ENCODE measurements at regions not wholly inside any gene's neighbourhood (a gene's known extent, or its start where the extent isn't known, plus 50 kb on each side); places are given as distances from the start of the nearest gene placed in this dataset.
"Not testable (repeated sequence)": the region's sequence is repeated elsewhere in the genome, so short reads cannot be mapped to it uniquely, and the experiment has no call there.

DNA sequence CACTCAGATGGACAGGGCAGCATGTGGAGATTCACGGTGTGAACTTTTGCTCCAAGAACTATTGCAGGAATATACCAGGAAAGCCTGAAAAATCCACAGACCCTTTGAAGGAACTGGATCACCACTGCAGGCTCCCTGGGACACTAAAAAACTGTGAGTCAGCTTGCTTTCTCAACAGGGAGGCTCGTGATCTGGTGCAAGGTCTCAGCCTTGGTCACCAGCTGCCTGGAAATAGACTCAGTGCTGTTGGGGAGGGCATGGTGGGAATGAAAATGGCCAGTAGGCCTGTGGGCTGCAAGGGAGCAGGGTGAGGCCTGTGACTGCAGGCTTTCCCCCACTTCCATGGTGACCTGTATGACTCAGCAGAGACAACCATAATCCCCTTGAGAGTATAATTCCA, 426.4 kb upstream of the RPS6KA3 start:
- no peak for DNase-seq

DNA sequence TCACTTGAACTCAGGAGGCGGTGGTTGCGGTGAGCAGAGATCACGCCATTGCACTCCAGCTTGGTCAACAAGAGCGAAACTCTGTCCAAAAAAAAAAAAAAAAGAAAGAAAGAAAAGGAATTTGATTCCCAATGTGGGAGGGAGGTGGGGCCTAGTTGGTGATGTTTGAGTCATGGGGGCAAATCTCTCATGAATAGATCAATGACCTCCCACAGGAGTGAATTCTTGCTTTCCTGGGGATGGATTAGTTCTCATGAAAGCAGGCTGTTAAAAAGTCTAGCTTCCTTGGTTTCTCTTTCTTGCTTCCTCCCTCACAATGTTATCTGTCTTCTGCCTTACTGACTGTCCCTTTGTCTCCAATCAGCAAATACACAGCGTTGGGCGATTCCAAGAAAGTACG, 419.5 kb upstream of the RPS6KA3 start:
- DNase-seq: no peak

DNA sequence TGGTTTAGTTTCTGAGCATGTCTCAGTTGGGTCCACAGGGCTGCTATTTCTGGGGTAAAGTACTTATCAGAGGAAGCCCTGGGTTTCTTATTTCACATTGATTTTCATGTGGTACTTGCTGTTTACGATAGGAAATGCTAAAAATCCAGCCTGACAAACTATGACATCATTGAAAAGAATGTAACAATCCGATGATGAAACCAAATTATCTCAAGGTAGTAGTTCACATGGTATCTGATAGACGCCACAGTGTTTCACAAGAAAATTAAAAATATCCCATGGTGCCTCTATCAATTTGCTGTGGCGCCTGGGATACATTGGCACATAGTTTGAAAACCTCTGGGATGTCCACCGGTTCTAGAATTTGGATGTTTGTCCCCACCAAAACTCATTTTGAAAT, 418.9 kb upstream of the RPS6KA3 start:
- DNase-seq: no peak

GRCh38 chrX:20681683-20682082, 415.0 kb upstream of the RPS6KA3 start:
- no peak for DNase-seq

GRCh38 chrX:20680998-20681397, 414.3 kb upstream of the RPS6KA3 start:
- DNase-seq: no peak

DNA sequence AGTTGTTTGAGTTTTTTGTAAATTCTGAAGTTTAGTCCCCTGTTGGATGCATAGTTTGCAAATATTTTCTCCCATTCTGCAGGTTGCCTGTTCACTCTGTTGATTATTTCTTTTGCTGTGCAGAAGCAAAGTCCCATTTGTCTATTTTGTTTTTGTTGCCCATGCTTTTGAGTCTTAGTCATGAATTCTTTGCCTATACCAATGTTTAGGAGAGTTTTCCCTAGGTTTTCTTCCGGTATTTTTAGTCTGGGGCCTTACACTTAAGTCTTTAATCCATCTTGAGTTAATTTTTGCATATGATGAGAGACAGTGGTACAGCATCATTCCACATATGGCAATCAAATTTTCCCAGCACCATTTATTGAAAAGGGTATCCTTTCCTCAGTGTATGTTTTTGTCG, 405.8 kb upstream of the RPS6KA3 start:
- DNase-seq: no peak

DNA sequence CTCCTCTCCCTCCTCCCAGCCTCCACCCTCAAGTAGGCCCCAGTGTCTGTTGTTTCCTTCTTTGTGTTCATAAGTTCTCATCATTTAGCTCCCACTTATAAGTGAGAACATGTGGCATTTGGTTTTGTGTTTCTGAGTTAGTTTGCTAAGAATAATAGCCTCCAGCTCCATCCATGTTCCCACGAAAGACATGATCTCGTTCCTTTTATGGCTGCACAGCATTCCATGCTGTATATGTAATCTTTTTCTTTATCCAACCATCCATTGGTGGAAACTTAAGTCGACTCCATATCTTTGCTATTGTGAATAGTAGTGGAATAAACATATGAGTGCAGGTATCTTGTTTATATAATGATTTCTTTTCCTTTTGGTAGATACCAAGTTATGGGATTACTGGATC, 405.0 kb upstream of the RPS6KA3 start:
- DNase-seq: not testable (repeated sequence)

- no peak for DNase-seq
Observed at GRCh38 chrX:20670611-20671010, 403.9 kb upstream of the RPS6KA3 start.

- no peak for DNase-seq
Observed at GRCh38 chrX:20668550-20668949, 401.8 kb upstream of the RPS6KA3 start.

DNA sequence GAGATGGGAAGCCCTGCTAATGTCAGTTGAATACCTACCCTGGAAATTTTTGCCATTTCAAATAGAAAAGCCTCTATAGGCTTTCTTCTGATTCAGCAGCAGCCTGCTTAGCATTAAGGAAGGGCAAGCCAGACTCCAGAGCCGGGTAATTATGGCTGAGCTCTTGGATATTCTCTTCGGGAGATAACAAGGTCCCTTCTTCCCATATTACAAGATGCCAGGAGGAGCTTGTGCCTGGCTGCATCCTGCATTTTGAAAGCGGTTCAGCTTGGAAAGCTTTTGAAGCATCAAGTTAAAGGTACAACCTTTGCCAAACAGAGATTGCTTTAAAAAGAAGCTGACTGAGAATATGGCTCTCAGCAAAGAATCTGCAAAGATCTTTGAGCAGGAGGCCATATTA, 399.6 kb upstream of the RPS6KA3 start:
- no peak for DNase-seq

GRCh38 chrX:20665481-20665880, 398.8 kb upstream of the RPS6KA3 start:
- DNase-seq: no peak

DNA sequence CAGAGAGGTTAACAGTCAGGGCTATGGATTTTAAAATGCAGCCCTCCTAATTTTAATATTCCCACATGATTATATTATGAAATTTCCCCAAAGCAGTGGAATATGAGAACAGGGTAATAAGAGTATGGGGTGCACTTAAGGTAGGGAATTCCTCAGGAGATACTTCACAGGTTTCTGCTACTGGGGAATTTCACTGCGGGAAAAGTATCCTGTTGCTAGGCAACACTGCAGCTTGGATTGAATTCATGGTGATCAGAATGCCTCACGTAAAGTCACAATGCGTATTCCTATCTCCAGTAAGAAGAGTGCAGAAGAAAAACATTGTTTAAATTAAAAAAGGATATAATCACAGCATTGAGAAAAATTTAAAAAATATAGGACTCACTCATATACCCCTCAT, 398.1 kb upstream of the RPS6KA3 start:
- DNase-seq: no peak

DNA sequence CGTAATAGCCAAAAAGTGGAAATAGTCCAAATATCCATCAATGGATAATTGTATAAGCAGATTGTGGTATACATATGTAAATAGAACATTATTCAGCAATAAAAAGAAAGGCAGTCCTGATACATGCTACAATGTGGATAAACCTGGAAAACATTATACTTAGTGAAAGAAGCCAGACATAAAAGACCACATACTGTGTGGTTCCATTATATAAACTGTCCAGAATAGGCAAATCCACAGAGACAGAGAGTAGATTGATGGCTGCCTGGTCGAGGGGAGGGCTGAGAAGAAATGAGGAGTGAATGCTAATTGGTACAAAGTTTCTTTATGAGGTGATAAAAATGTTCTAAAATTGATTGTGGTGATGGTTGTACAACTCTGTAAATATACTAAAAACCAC, 397.4 kb upstream of the RPS6KA3 start:
- DNase-seq: no peak

- no peak for DNase-seq
Observed at GRCh38 chrX:20663336-20663735, 396.6 kb upstream of the RPS6KA3 start.

- no peak for DNase-seq
Observed at GRCh38 chrX:20656721-20657120, 390.0 kb upstream of the RPS6KA3 start.

DNA sequence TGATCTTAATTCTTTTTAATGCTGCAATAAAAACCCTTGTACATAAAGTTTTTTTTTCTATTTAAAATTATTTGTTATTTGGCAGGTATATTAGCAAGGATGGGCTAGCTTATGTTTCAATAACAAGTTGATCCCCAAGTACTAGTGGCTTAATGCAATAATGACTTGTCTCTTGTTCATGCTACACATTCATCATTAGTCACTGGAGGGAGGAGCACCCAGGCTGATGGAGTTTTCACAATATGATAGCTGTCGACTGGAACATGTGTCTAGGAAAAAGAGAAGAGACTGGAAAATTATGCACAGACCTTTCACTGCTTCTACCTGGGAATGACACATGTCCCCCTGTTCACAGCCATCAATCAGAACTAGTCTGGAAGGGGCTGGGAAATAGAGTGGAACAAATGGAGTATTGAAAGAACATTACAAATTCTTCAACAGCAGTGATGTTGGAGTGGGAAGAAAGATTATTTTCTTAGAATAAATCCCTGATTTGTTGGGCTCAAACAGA, 387.9 kb upstream of the RPS6KA3 start:
- DNase-seq: no peak

DNA sequence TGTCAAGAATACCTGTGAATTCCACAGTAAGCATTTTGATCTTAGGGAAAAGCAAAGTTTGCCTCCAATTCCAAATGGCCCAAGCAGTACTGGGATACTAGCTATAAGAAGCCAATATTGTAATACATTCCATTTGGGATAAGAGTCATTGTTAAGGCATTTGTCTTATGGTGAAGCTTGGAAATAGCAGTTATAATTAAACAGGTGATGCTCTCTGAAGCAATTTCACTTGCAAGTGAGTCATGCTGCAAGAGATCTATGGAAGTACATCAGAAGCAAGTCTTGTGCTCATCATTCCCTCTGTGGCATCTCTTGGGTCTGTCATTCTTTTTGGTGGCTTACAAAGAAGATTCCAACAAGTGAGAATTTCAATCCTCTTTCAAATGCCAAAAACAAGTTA, 386.4 kb upstream of the RPS6KA3 start:
- DNase-seq: no peak

- no peak for DNase-seq
Observed at GRCh38 chrX:20641954-20642353, 375.2 kb upstream of the RPS6KA3 start.

DNA sequence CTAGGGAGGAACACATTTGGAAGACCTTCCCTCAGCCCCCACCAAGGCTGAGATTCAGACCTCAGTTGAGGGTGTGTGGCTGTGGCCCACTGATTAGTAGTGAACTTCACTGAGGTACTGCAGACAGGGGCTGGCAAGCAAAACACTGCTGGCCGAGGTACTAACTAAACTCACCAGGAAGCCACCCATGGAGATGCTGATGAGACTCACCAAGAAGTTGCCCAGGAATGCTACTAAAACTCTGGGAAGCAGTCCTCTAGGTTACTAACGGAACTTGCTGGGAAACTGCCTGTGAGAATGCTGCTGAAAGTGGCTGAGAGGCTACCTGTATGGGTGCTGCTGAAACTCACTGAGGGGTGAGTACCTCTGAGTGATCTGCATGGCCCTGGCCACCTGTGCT, 372.4 kb upstream of the RPS6KA3 start:
- DNase-seq: no peak

DNA sequence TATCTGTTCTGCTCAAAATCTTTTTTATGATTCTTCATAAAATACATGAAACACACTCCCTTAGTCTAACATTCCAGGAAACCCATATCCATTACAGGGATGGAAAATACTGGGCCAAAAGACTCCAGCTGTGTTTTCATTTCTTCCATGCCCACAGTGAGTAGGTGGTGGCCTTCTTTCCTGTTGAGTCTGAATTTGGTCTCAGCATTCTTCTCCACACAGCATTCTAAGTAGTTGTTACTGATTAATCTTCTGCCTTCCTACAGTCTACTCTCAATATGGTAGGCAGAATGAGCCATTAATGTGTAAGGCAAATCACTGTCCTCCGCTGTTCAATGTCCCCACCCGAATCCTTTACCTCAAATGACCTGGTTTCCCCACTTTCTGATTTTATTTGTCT, 370.6 kb upstream of the RPS6KA3 start:
- DNase-seq: no peak

DNA sequence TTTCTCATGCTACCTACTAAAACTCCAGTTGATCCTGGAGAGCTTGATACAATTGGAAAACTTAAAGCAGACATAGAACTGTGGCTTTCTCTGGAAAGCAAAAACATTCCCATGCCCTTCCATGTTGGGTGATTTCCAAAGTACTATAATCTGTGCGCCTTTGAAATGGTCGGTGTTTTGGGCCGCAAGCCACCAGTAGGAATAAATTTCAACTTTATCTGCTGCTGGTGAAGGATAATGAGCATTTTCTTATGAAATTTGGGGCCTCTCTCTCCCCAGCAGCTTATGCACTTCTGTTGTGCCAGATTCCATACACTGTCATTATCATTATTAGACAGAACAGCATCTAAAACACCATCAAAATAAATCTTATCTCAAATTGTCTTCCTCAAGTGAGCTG, 366.7 kb upstream of the RPS6KA3 start:
- no peak for DNase-seq

DNA sequence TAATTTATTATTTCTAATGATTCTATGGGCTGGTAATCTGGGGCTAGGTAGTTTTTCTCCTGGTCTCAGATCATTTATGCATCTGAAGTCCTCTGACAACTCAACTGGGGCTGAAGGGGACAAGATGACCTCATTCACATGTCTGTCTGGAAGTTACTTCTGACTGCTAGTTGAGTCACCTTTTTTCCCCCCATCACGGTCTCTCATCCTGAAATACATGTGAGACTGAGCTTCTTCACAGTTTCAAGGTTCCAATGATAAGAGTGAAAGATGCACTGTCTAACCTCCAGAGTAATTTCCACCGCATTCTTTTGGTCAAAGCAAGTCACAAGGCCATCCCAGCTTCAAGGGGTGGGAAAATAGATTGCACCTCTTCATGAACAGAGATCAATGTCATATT, 356.7 kb upstream of the RPS6KA3 start:
- DNase-seq: no peak

- DNase-seq: no peak
Observed at GRCh38 chrX:20620306-20620705, 353.6 kb upstream of the RPS6KA3 start.

DNA sequence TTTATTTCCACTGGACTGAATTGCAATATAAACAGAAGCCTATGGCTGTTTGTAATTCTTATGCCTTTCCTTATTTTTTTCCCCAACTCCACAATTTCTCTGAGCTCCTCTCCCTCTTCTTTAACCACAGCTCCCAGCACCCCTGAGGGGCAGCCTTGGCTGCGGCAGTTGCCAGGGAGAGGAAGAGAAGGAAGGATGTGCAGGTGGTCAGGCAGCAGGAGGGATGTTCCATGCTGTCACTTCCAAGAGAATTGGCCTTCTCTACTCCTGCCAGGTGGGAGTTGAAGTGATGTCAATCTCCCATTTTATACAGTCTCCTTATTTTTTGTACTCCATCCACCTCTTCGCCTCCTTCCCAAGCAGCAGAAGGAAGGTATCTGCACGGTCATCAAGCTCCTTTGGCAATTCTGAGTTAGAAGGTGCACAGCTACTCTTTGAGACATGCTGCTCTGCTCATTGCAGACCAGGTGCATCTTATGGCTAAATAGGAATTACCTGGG, 343.3 kb upstream of the RPS6KA3 start:
- no peak for DNase-seq

GRCh38 chrX:20606831-20607230, 340.1 kb upstream of the RPS6KA3 start:
- no peak for DNase-seq

DNA sequence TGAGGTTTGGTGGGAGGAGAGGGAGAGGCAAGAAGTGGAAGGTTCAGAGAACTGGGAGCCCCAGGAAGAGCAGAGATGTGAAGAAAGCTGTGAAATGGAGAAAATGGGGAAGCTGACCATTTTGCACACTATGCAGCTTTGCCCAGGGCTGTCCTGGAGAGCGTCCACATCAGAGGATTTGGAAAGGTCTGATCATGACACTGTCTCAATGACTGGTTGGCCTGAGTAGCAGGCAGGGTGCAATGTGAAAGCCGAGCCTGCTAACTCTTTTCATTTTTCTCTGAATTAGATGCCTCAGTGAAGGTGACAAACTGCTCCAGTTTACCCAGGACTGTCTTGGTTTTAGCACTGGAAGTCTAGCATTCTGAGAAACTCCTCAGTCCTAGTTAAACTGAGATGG, 330.1 kb upstream of the RPS6KA3 start:
- DNase-seq: no peak

All from stimulated activated naive CD4-positive, alpha-beta T cell (primary cell).